GM23338 (cell line): ENCODE measurements at regions not wholly inside any gene's neighbourhood (a gene's known extent, or its start where the extent isn't known, plus 50 kb on each side); places are given as distances from the start of the nearest gene placed in this dataset.
"Not testable (repeated sequence)": the region's sequence is repeated elsewhere in the genome, so short reads cannot be mapped to it uniquely, and the experiment has no call there.

ENCODE experiments used
- CREB1 ChIP-seq: fragments of 250-450 bp; sonication (Bioruptor Pico); IDR thresholded peaks from 2 replicates; pipeline ENCODE4 v1.5.0; 2020; ENCODE audit warnings: low read depth, mild to moderate bottlenecking, moderate library complexity
- EZH2 ChIP-seq: fragments of 200-600 bp; sonication (generic); IDR thresholded peaks from one replicate; pipeline ENCODE4 v1.8.0; 2017; ENCODE audit warnings: antibody characterized with exemption, mild to moderate bottlenecking, low read depth; ENCODE audit not compliant: unreplicated experiment
- EZH2phosphoT487 ChIP-seq: fragments of 200-600 bp; sonication (generic); IDR thresholded peaks from one replicate; pipeline ENCODE4 v1.8.1; 2018; ENCODE audit warnings: antibody characterized with exemption; ENCODE audit not compliant: unreplicated experiment
- JUNB ChIP-seq: IDR thresholded peaks from one replicate; pipeline ENCODE4 v1.6.1; 2016; ENCODE audit warnings: antibody characterized with exemption; ENCODE audit not compliant: unreplicated experiment
- NANOG ChIP-seq: IDR thresholded peaks from 2 replicates; pipeline ENCODE4 v1.6.1; 2016; ENCODE audit warnings: antibody characterized with exemption, borderline replicate concordance
- POLR2AphosphoS5 ChIP-seq: IDR thresholded peaks from 2 replicates; pipeline ENCODE4 v1.6.1; 2016; ENCODE audit warnings: antibody characterized with exemption, low read depth
- REST ChIP-seq: IDR thresholded peaks from one replicate; pipeline ENCODE4 v1.6.1; 2018; ENCODE audit warnings: antibody characterized with exemption; ENCODE audit not compliant: unreplicated experiment
- STAT1 ChIP-seq: IDR thresholded peaks from one replicate; pipeline ENCODE4 v1.6.1; 2016; ENCODE audit warnings: antibody characterized with exemption; ENCODE audit not compliant: unreplicated experiment
- ZNF114 ChIP-seq: fragments of 250-450 bp; sonication (Bioruptor Pico); IDR thresholded peaks from 2 replicates; pipeline ENCODE4 v1.5.0; 2020; ENCODE audit warnings: mild to moderate bottlenecking, moderate library complexity
- ZNF331 ChIP-seq: fragments of 250-450 bp; sonication (Bioruptor Pico); IDR thresholded peaks from 2 replicates; pipeline ENCODE4 v1.5.0; 2020; ENCODE audit warnings: low read depth, mild to moderate bottlenecking, moderate library complexity
- TF ChIP-seq, protein P1 (sequence below), 2 experiments: fragments of 200-600 bp in 1 of 2; sonication (generic) in 1 of 2; conservative IDR thresholded peaks; 2 replicates each; pipeline versions ENCODE4 v1.5.1 to v1.6.1; 2016 to 2017; ENCODE audit warnings: antibody characterized with exemption in 2 of 2, low read depth in 2 of 2, mild to moderate bottlenecking in 2 of 2, moderate library complexity in 1 of 2
- TF ChIP-seq, protein P2 (sequence below): IDR thresholded peaks from 2 replicates; pipeline ENCODE4 v1.6.1; 2016; ENCODE audit warnings: antibody characterized with exemption

GRCh38 chr15:69567238-69567760 lies 114.7 kb downstream of the RPLP1 start:
- TF ChIP-seq, protein P1, sequence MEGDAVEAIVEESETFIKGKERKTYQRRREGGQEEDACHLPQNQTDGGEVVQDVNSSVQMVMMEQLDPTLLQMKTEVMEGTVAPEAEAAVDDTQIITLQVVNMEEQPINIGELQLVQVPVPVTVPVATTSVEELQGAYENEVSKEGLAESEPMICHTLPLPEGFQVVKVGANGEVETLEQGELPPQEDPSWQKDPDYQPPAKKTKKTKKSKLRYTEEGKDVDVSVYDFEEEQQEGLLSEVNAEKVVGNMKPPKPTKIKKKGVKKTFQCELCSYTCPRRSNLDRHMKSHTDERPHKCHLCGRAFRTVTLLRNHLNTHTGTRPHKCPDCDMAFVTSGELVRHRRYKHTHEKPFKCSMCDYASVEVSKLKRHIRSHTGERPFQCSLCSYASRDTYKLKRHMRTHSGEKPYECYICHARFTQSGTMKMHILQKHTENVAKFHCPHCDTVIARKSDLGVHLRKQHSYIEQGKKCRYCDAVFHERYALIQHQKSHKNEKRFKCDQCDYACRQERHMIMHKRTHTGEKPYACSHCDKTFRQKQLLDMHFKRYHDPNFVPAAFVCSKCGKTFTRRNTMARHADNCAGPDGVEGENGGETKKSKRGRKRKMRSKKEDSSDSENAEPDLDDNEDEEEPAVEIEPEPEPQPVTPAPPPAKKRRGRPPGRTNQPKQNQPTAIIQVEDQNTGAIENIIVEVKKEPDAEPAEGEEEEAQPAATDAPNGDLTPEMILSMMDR (conservative IDR thresholded peaks at IDR 0.05; ENCODE audit: low read depth in 2 of 2), result not testable (repeated sequence)
- not testable (repeated sequence) for TF ChIP-seq POLR2AphosphoS5; EZH2; STAT1; CREB1 (CRISPR knock-in tag); EZH2phosphoT487; REST; JUNB; ZNF114 (CRISPR knock-in tag); ZNF331; NANOG
- TF ChIP-seq, protein P2, sequence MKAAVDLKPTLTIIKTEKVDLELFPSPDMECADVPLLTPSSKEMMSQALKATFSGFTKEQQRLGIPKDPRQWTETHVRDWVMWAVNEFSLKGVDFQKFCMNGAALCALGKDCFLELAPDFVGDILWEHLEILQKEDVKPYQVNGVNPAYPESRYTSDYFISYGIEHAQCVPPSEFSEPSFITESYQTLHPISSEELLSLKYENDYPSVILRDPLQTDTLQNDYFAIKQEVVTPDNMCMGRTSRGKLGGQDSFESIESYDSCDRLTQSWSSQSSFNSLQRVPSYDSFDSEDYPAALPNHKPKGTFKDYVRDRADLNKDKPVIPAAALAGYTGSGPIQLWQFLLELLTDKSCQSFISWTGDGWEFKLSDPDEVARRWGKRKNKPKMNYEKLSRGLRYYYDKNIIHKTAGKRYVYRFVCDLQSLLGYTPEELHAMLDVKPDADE, result not testable (repeated sequence)
